ENCODE measurements at regions not wholly inside any gene's neighbourhood (a gene's known extent, or its start where the extent isn't known, plus 50 kb on each side); places are given as distances from the start of the nearest gene placed in this dataset.

DNA sequence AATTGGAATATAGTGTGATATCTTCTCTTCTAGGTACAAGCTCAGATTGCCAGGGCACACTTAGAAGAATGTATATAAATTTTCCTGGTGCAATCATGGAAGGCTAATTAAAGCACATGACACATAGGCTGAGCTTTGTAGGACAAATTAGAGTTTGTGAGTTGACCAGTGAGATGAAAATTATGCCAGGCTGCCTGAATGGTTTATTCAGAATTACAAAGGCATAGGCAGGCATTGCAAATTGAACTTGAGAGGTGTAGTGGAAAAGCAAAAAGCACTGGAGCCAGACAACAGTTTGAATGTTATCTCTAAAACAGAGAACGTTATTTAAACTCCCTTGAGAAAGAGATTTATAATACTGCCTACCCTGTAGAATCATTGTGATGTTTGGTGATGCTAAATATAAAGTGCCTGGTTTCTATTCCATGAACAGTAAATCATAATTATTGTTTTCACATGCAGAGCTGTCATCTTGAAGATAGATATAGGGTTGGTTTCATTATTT lies 712.1 kb downstream of the TBC1D32 start:
- Histone ChIP-seq H2AFZ (ENCODE audit: low read length) (no peak overlapping the region; the same call in 1 of the 2 replicates), H3K18ac (ENCODE audit: extremely low read depth, low read length) (no peak overlapping the region), H3K4me3 (ENCODE audit: extremely low read depth in 1 of 4, insufficient read depth in 2 of 4, low read depth in 3 of 4, low read length in 4 of 4) (no peak overlapping the region), H4K20me1 (replicated peaks in 1 of 2; ENCODE audit: control insufficient read depth in 1 of 2, insufficient read depth in 2 of 2, low read length in 2 of 2) (no peaks in the 10 kb centered on the region), H3K36me3 (ENCODE audit: control insufficient read depth in 2 of 4, insufficient read depth in 4 of 4, low read length in 3 of 4) (no peaks in the 10 kb centered on the region), H2BK15ac (ENCODE audit: low read length) (no peak overlapping the region), H2BK20ac (ENCODE audit: low read length) (no peak overlapping the region), H3K9me3 (ENCODE audit: insufficient read depth in 2 of 2, low read depth in 1 of 2, low read length in 1 of 2) (no peaks in the 10 kb centered on the region), H2AK5ac (ENCODE audit: low read depth, low read length) (no peak overlapping the region), H3K23ac (ENCODE audit: insufficient read length) (no peak overlapping the region), H2BK12ac (ENCODE audit: low read depth, low read length) (no peak overlapping the region), H4K8ac (ENCODE audit: extremely low read depth, insufficient read depth, low read length) (no peak overlapping the region), H3K79me1 (ENCODE audit: low read depth, low read length) (no peaks in the 10 kb centered on the region), H2BK120ac (replicated peaks; ENCODE audit: low read depth, low read length) (no peak overlapping the region), H3K14ac (ENCODE audit: insufficient read length) (no peak overlapping the region), H3K56ac (replicated peaks; ENCODE audit: insufficient read length, low read depth, low read length) (no peak overlapping the region), H3K9ac (replicated peaks in 1 of 4; ENCODE audit: extremely low read depth in 1 of 4, low read depth in 3 of 4, low read length in 3 of 4) (no peak overlapping the region), H3K27me3 (replicated peaks in 1 of 4; ENCODE audit: control insufficient read depth in 3 of 4, extremely low read depth in 1 of 4, insufficient read depth in 3 of 4, low read length in 3 of 4) (no peaks in the 10 kb centered on the region), H3K23me2 (ENCODE audit: low read depth, low read length) (no peaks in the 10 kb centered on the region), H2BK5ac (ENCODE audit: low read depth, low read length) (no peak overlapping the region), H3K4me2 (ENCODE audit: insufficient read depth in 1 of 2, low read depth in 2 of 2, low read length in 2 of 2) (no peak overlapping the region), H3K27ac (ENCODE audit: low read depth, low read length) (no peak overlapping the region), H3K4me1 (replicated peaks in 1 of 4; ENCODE audit: control insufficient read depth in 3 of 4, insufficient read depth in 4 of 4, low read length in 3 of 4) (no peaks in the 10 kb centered on the region), H3K79me2 (ENCODE audit: control insufficient read depth in 1 of 2, insufficient read depth in 2 of 2, low read length in 2 of 2) (no peaks in the 10 kb centered on the region), H4K5ac (ENCODE audit: insufficient read length, low read depth, low read length) (no peak overlapping the region), H3K4ac (replicated peaks; ENCODE audit: insufficient read length, low read depth, low read length) (no peak overlapping the region), H4K91ac (replicated peaks; ENCODE audit: insufficient read length, low read length) (no peak overlapping the region)
- DNase-seq (ENCODE audit: low read depth in 1 of 2, low spot score in 2 of 2) = no peak
- WGBS, 2 experiments (ENCODE audit: extremely low coverage in 1 of 2, insufficient coverage in 1 of 2, insufficient read length in 1 of 2, insufficient replicate concordance in 2 of 2, low coverage in 1 of 2, low lambda C conversion rate in 2 of 2, missing lambda C conversion rate in 1 of 2) = 94% methylated on average over 1 of the region's 1 CpG; no CpG with 5 or more reads in 1 of the 2 experiments
- FAIRE-seq = no peak
- no peak for TF ChIP-seq SP1 (IDR thresholded peaks at IDR 0.05; ENCODE audit: low read depth, low read length)
- TF ChIP-seq, protein P1, sequence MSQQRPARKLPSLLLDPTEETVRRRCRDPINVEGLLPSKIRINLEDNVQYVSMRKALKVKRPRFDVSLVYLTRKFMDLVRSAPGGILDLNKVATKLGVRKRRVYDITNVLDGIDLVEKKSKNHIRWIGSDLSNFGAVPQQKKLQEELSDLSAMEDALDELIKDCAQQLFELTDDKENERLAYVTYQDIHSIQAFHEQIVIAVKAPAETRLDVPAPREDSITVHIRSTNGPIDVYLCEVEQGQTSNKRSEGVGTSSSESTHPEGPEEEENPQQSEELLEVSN (IDR thresholded peaks at IDR 0.05) = no peak
- CTCF ChIA-PET (ENCODE audit: partially characterized antibody) = interaction anchor here (0.9 to 1.0 kb wide), 2 partner anchors 50 to 186 kb away, joined by 3 to 5 read pairs; no protein-coding TSS in a partner anchor
- POLR2A ChIA-PET (ENCODE audit: partially characterized antibody) = no interaction called here
